GM19463 (cell line): ENCODE measurements at regions not wholly inside any gene's neighbourhood (a gene's known extent, or its start where the extent isn't known, plus 50 kb on each side); places are given as distances from the start of the nearest gene placed in this dataset.

Experiments
- ATAC-seq: cut with Tn5 transposase; IDR thresholded peaks from one replicate; pipeline ENCODE4 v1.9.1; 2021; ENCODE audit warnings: mild to moderate bottlenecking, moderate library complexity; ENCODE audit not compliant: unreplicated experiment

- ATAC-seq: no peak
These were observed 138.0 kb downstream of the ZFP36L2 start for GRCh38 chr2:43088143-43089073.

GRCh38 chr2:43087413-43087812 is 139.0 kb downstream of the ZFP36L2 start:
- ATAC-seq: no peak

GRCh38 chr2:43086451-43087221 is 139.8 kb downstream of the ZFP36L2 start:
- ATAC-seq: no peak

- no peak for ATAC-seq
These were observed 140.5 kb downstream of the ZFP36L2 start for GRCh38 chr2:43085929-43086328.

- ATAC-seq: no peak
These were observed 140.9 kb downstream of the ZFP36L2 start for GRCh38 chr2:43085505-43085904.

GRCh38 chr2:43084699-43085091 is 141.7 kb downstream of the ZFP36L2 start:
- no peak for ATAC-seq

- no peak for ATAC-seq
These were observed 142.4 kb downstream of the ZFP36L2 start for GRCh38 chr2:43083710-43084698.

- ATAC-seq: no peak
These were observed 143.3 kb downstream of the ZFP36L2 start for GRCh38 chr2:43082903-43083677.

- ATAC-seq: peak; percentile 58
These were observed 144.1 kb downstream of the ZFP36L2 start for GRCh38 chr2:43082111-43082894.

GRCh38 chr2:43081131-43081765 is 145.2 kb downstream of the ZFP36L2 start:
- ATAC-seq: no peak

GRCh38 chr2:43080571-43081021 is 145.8 kb downstream of the ZFP36L2 start:
- ATAC-seq: no peak

- ATAC-seq: no peak
These were observed 147.3 kb downstream of the ZFP36L2 start for GRCh38 chr2:43078781-43079755.

- no peak for ATAC-seq
These were observed 148.1 kb downstream of the ZFP36L2 start for GRCh38 chr2:43078301-43078700.

- ATAC-seq: no peak
These were observed 148.5 kb downstream of the ZFP36L2 start for GRCh38 chr2:43077876-43078275.

- ATAC-seq: no peak
These were observed 149.7 kb downstream of the ZFP36L2 start for GRCh38 chr2:43076676-43077075.

- ATAC-seq: no peak
These were observed 150.4 kb downstream of the ZFP36L2 start for GRCh38 chr2:43075811-43076585.
